ENCODE measurements at regions not wholly inside any gene's neighbourhood (a gene's known extent, or its start where the extent isn't known, plus 50 kb on each side); places are given as distances from the start of the nearest gene placed in this dataset.

- Histone ChIP-seq H3K9me3 (peaks cover 0 to 28% (median 2%) of the 10 kb centered on the region in 12 donors), H3K4me1 (no peaks in the 10 kb centered on the region), H3K27me3 (no peaks in the 10 kb centered on the region), H3K4me3 (no peak overlapping the region), H3K36me3 (no peaks in the 10 kb centered on the region), H3K27ac (no peak overlapping the region)
- no peak for TF ChIP-seq POLR2A (IDR thresholded peaks at IDR 0.05)
- no peak for TF ChIP-seq CTCF (IDR thresholded peaks at IDR 0.05)
- DNase-seq (no peak), ATAC-seq (no peak)
- intact Hi-C loops (cut with DNase I): no loop called here
- 82 to 90% (median 87%) methylated on average over 3 of the region's 3 CpGs for WGBS, 4 donors
Observed at GRCh38 chr3:80247766-80248165, 480.0 kb upstream of the ROBO1 start.

GRCh38 chr3:80244390-80244789 is 476.6 kb upstream of the ROBO1 start:
- H3K4me3 ChIP-seq: no peak overlapping the region
- WGBS, 4 donors: 38 to 49% (median 44%) methylated on average over 6 of the region's 6 CpGs
- no peaks in the 10 kb centered on the region for H3K4me1 ChIP-seq
- H3K36me3 ChIP-seq: no peaks in the 10 kb centered on the region
- peaks cover 0 to 18% (median 0%) of the 10 kb centered on the region in 12 donors for H3K9me3 ChIP-seq
- DNase-seq (no peak), ATAC-seq (no peak)
- no peaks in the 10 kb centered on the region for H3K27me3 ChIP-seq
- no peak overlapping the region for H3K27ac ChIP-seq
- intact Hi-C loops (cut with DNase I): no loop called here
- TF ChIP-seq CTCF (IDR thresholded peaks at IDR 0.05) (no peak), POLR2A (IDR thresholded peaks at IDR 0.05) (no peak)

- WGBS, 4 donors: 89 to 96% (median 96%) methylated on average over 1 of the region's 1 CpG
- H3K27me3 ChIP-seq: no peaks in the 10 kb centered on the region
- DNase-seq: no peak
- H3K9me3 ChIP-seq: peaks cover 0 to 4% (median 0%) of the 10 kb centered on the region in 12 donors
- H3K27ac ChIP-seq: no peak overlapping the region
- no peaks in the 10 kb centered on the region for H3K36me3 ChIP-seq
- no peaks in the 10 kb centered on the region for H3K4me1 ChIP-seq
- TF ChIP-seq POLR2A (IDR thresholded peaks at IDR 0.05): no peak
- TF ChIP-seq CTCF (IDR thresholded peaks at IDR 0.05): no peak
- no peak overlapping the region for H3K4me3 ChIP-seq
- ATAC-seq: no peak
- intact Hi-C loops (cut with DNase I): no loop called here
Observed at GRCh38 chr3:80241791-80242190, 474.0 kb upstream of the ROBO1 start.

GRCh38 chr3:80239301-80239700 is 471.5 kb upstream of the ROBO1 start:
- 62 to 70% (median 66%) methylated on average over 3 of the region's 3 CpGs for WGBS, 4 donors
- Histone ChIP-seq H3K27ac (no peak overlapping the region), H3K4me1 (no peaks in the 10 kb centered on the region), H3K27me3 (no peaks in the 10 kb centered on the region), H3K36me3 (no peaks in the 10 kb centered on the region), H3K9me3 (no peaks in the 10 kb centered on the region), H3K4me3 (no peak overlapping the region)
- TF ChIP-seq POLR2A (IDR thresholded peaks at IDR 0.05): no peak
- no peak for TF ChIP-seq CTCF (IDR thresholded peaks at IDR 0.05)
- no peak for DNase-seq
- intact Hi-C loops (cut with DNase I): no loop called here
- ATAC-seq: no peak

Measured in heart left ventricle (tissue), 16 donors.